ENCODE measurements at regions not wholly inside any gene's neighbourhood (a gene's known extent, or its start where the extent isn't known, plus 50 kb on each side); places are given as distances from the start of the nearest gene placed in this dataset.

- Histone ChIP-seq H3K9me3 (ENCODE audit: insufficient read depth, low read depth, low read length) (no peaks in the 10 kb centered on the region), H3K36me3 (ENCODE audit: insufficient read depth, low read depth, low read length) (no peaks in the 10 kb centered on the region), H3K4me3 (ENCODE audit: low read length) (no peak overlapping the region), H3K27ac (ENCODE audit: low read length) (no peak overlapping the region), H3K4me1 (ENCODE audit: insufficient read depth, low read length) (no peaks in the 10 kb centered on the region), H3K9ac (ENCODE audit: low read depth, low read length) (no peak overlapping the region), H3K27me3 (ENCODE audit: insufficient read depth, low read length) (no peaks in the 10 kb centered on the region)
These were observed 132.3 kb downstream of the CSNK2A3 start for GRCh38 chr11:11220786-11221185.

DNA sequence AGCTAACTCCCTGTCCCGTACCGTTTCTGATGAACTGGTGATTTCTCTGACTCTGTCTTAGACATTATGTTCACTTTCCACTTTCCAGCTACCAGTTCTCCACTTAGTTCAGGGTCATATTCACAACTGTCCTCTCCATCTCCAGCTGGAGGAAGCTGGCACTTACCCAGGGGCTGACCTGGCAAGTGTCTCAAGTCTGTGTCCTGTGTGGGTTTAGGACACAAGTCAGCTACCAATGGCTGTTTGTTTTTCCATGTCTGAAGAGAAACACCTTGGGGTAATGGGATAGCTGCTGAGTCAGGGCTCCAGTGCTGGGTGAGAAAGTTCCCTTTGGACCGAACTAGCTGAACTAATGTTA lies 134.4 kb downstream of the CSNK2A3 start:
- H3K4me3 ChIP-seq (ENCODE audit: low read length), result no peak overlapping the region

DNA sequence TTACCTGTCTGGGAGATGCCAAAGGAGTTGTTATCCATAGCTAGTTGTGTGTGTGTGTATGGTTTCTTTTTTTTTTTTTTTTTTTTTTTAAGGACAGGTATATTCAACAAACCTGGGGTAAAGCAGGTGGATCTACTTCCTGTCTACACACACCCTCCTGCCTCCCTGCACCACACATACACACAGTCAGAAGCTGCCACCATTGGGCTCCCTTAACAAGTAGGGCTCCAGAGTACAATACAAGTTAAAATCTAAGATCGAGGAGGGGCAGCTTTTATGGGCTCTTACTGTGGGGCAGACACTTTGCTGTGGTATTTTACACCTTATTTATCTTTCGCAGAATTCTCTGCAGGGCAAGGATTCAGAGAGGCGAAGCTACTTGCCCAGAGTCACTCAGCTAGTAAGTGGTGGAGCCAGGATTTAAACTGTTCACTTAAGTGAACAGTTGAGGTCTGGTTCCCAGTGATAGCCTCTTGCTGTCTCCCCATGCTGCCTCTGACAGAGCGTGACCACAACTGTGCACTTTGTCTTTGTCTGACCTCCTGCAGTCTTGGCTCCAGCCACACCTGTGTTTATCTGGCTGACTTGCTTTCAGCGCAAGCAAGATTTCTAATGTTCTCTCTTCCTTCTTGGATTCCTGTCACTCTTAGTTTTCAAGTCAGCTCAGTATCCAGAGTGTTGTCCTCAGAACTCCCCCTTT lies 135.0 kb downstream of the CSNK2A3 start:
- no peaks in the 10 kb centered on the region for H3K36me3 ChIP-seq (ENCODE audit: insufficient read depth, low read depth, low read length)
- no peaks in the 10 kb centered on the region for H3K27me3 ChIP-seq (ENCODE audit: insufficient read depth, low read length)
- no peak overlapping the region for H3K4me3 ChIP-seq (ENCODE audit: low read length)
- H3K9me3 ChIP-seq (ENCODE audit: insufficient read depth, low read depth, low read length), result no peaks in the 10 kb centered on the region
- H3K4me1 ChIP-seq (ENCODE audit: insufficient read depth, low read length), result no peaks in the 10 kb centered on the region
- no peak overlapping the region for H3K9ac ChIP-seq (ENCODE audit: low read depth, low read length)
- H3K27ac ChIP-seq (ENCODE audit: low read length), result no peak overlapping the region

More for the DNA sequence above, 134.4 kb downstream of the CSNK2A3 start:
- H3K27me3 ChIP-seq (ENCODE audit: insufficient read depth, low read length), result no peaks in the 10 kb centered on the region
- H3K36me3 ChIP-seq (ENCODE audit: insufficient read depth, low read depth, low read length), result no peaks in the 10 kb centered on the region
- no peak overlapping the region for H3K9ac ChIP-seq (ENCODE audit: low read depth, low read length)
- no peaks in the 10 kb centered on the region for H3K4me1 ChIP-seq (ENCODE audit: insufficient read depth, low read length)
- H3K27ac ChIP-seq (ENCODE audit: low read length), result no peak overlapping the region
- no peaks in the 10 kb centered on the region for H3K9me3 ChIP-seq (ENCODE audit: insufficient read depth, low read depth, low read length)

GRCh38 chr11:11217289-11217928 lies 135.6 kb downstream of the CSNK2A3 start:
- Histone ChIP-seq H3K4me3 (ENCODE audit: low read length) (no peak overlapping the region), H3K27me3 (ENCODE audit: insufficient read depth, low read length) (no peaks in the 10 kb centered on the region), H3K9ac (ENCODE audit: low read depth, low read length) (no peak overlapping the region), H3K4me1 (ENCODE audit: insufficient read depth, low read length) (no peaks in the 10 kb centered on the region), H3K36me3 (ENCODE audit: insufficient read depth, low read depth, low read length) (no peaks in the 10 kb centered on the region), H3K9me3 (ENCODE audit: insufficient read depth, low read depth, low read length) (no peaks in the 10 kb centered on the region), H3K27ac (ENCODE audit: low read length) (no peak overlapping the region)

GRCh38 chr11:11215944-11216343 lies 137.1 kb downstream of the CSNK2A3 start:
- no peaks in the 10 kb centered on the region for H3K9me3 ChIP-seq (ENCODE audit: insufficient read depth, low read depth, low read length)
- no peak overlapping the region for H3K9ac ChIP-seq (ENCODE audit: low read depth, low read length)
- H3K36me3 ChIP-seq (ENCODE audit: insufficient read depth, low read depth, low read length), result no peaks in the 10 kb centered on the region
- no peaks in the 10 kb centered on the region for H3K4me1 ChIP-seq (ENCODE audit: insufficient read depth, low read length)
- H3K4me3 ChIP-seq (ENCODE audit: low read length), result no peak overlapping the region
- no peak overlapping the region for H3K27ac ChIP-seq (ENCODE audit: low read length)
- H3K27me3 ChIP-seq (ENCODE audit: insufficient read depth, low read length), result no peaks in the 10 kb centered on the region

DNA sequence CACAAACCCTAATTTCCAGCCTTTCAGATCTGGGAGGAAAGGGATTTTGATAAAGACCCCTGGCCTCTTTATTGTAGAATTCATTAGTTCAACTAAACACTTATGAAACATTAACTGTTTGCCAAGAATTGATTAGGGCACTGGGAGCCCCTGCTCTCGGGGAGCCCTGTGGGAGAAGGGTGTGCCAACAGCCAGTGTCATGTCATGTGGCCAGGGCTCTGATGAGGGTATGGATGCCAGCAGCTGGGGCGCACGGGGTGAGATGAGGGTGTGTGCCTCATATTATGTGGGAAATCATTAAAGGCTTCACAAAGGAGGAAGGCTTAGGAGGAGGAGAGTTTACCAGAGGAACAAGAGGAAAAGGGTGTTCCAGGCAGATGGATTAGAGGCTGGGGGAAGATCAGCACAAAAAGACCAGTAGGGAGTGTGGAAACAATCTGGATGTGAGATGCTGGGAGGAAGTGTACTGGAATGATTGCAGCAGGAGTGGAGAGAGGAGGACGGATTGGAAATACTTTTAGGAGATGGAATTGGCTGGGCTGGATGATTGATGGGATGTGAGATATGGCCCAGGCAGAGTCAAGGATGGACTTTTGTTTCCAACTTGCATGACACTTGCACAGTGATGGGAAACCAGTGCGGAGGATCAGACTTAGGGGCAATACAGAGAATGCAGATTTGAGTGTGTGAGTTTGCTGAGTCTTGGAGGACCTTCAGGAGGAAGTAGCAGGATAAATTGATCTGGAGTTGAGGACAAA lies 137.8 kb downstream of the CSNK2A3 start:
- Histone ChIP-seq H3K27me3 (ENCODE audit: insufficient read depth, low read length) (no peaks in the 10 kb centered on the region), H3K9me3 (ENCODE audit: insufficient read depth, low read depth, low read length) (no peaks in the 10 kb centered on the region), H3K9ac (ENCODE audit: low read depth, low read length) (no peak overlapping the region), H3K4me1 (ENCODE audit: insufficient read depth, low read length) (no peaks in the 10 kb centered on the region), H3K36me3 (ENCODE audit: insufficient read depth, low read depth, low read length) (no peaks in the 10 kb centered on the region), H3K4me3 (ENCODE audit: low read length) (no peak overlapping the region), H3K27ac (ENCODE audit: low read length) (no peak overlapping the region)

GRCh38 chr11:11213117-11213516 lies 139.9 kb downstream of the CSNK2A3 start:
- no peak overlapping the region for H3K27ac ChIP-seq (ENCODE audit: low read length)
- H3K36me3 ChIP-seq (ENCODE audit: insufficient read depth, low read depth, low read length), result no peaks in the 10 kb centered on the region

GRCh38 chr11:11211888-11212287 lies 141.2 kb downstream of the CSNK2A3 start:
- Histone ChIP-seq H3K27me3 (ENCODE audit: insufficient read depth, low read length) (no peaks in the 10 kb centered on the region), H3K4me3 (ENCODE audit: low read length) (no peak overlapping the region), H3K27ac (ENCODE audit: low read length) (no peak overlapping the region), H3K4me1 (ENCODE audit: insufficient read depth, low read length) (no peaks in the 10 kb centered on the region), H3K9ac (ENCODE audit: low read depth, low read length) (no peak overlapping the region), H3K9me3 (ENCODE audit: insufficient read depth, low read depth, low read length) (no peaks in the 10 kb centered on the region), H3K36me3 (ENCODE audit: insufficient read depth, low read depth, low read length) (no peaks in the 10 kb centered on the region)

More at GRCh38 chr11:11213117-11213516, 139.9 kb downstream of the CSNK2A3 start:
- H3K9me3 ChIP-seq (ENCODE audit: insufficient read depth, low read depth, low read length), result no peaks in the 10 kb centered on the region
- no peaks in the 10 kb centered on the region for H3K4me1 ChIP-seq (ENCODE audit: insufficient read depth, low read length)
- no peak overlapping the region for H3K9ac ChIP-seq (ENCODE audit: low read depth, low read length)
- no peak overlapping the region for H3K4me3 ChIP-seq (ENCODE audit: low read length)
- H3K27me3 ChIP-seq (ENCODE audit: insufficient read depth, low read length), result no peaks in the 10 kb centered on the region

GRCh38 chr11:11211186-11211585 lies 141.9 kb downstream of the CSNK2A3 start:
- Histone ChIP-seq H3K36me3 (ENCODE audit: insufficient read depth, low read depth, low read length) (no peaks in the 10 kb centered on the region), H3K9ac (ENCODE audit: low read depth, low read length) (no peak overlapping the region), H3K27ac (ENCODE audit: low read length) (no peak overlapping the region), H3K4me3 (ENCODE audit: low read length) (no peak overlapping the region), H3K9me3 (ENCODE audit: insufficient read depth, low read depth, low read length) (no peaks in the 10 kb centered on the region), H3K27me3 (ENCODE audit: insufficient read depth, low read length) (no peaks in the 10 kb centered on the region), H3K4me1 (ENCODE audit: insufficient read depth, low read length) (no peaks in the 10 kb centered on the region)

DNA sequence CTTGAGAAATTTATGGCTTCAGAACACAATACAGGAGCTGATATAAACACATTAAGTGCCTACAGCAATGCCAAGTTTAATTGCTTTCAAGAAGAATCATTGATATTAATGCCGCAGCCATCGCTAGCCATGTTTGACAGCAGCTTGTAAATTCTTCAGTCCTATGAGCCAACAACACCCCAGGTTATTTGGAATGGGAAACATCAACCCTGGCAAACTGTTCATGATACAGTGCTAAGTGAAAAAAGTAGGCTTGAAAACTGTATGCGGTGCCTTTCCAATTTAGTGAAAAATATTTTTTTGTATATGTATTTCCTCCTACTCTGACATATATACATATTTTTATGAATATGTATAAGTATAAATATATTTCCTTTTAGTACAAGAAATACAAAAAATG lies 142.6 kb downstream of the CSNK2A3 start:
- no peak overlapping the region for H3K9ac ChIP-seq (ENCODE audit: low read depth, low read length)
- H3K27me3 ChIP-seq (ENCODE audit: insufficient read depth, low read length), result no peaks in the 10 kb centered on the region
- H3K9me3 ChIP-seq (ENCODE audit: insufficient read depth, low read depth, low read length), result no peaks in the 10 kb centered on the region
- no peak overlapping the region for H3K27ac ChIP-seq (ENCODE audit: low read length)
- H3K4me3 ChIP-seq (ENCODE audit: low read length), result no peak overlapping the region
- H3K36me3 ChIP-seq (ENCODE audit: insufficient read depth, low read depth, low read length), result no peaks in the 10 kb centered on the region
- no peaks in the 10 kb centered on the region for H3K4me1 ChIP-seq (ENCODE audit: insufficient read depth, low read length)

GRCh38 chr11:11209967-11210366 lies 143.1 kb downstream of the CSNK2A3 start:
- no peaks in the 10 kb centered on the region for H3K36me3 ChIP-seq (ENCODE audit: insufficient read depth, low read depth, low read length)
- no peaks in the 10 kb centered on the region for H3K4me1 ChIP-seq (ENCODE audit: insufficient read depth, low read length)
- H3K9me3 ChIP-seq (ENCODE audit: insufficient read depth, low read depth, low read length), result no peaks in the 10 kb centered on the region
- H3K27me3 ChIP-seq (ENCODE audit: insufficient read depth, low read length), result no peaks in the 10 kb centered on the region
- H3K27ac ChIP-seq (ENCODE audit: low read length), result no peak overlapping the region
- H3K9ac ChIP-seq (ENCODE audit: low read depth, low read length), result no peak overlapping the region
- H3K4me3 ChIP-seq (ENCODE audit: low read length), result no peak overlapping the region

DNA sequence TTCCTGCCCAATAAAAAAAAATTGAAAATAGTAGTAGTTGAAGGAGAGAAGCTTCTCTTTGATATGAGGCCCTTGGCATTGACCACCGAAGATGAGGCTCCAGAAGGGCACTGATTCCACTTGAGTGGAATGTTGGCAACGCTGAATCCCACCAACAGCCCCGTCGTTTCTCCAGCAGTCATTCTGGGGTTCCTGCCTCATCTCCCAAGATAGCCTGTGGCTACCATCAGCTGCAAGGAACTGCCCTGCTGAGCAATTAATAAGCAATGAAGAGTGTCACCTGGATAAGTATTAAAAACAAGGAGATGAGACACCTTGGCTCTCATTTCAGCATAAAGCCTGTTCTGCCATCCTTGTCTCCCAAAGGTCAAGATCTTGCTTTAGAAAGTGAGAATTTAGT lies 144.1 kb downstream of the CSNK2A3 start:
- H3K27me3 ChIP-seq (ENCODE audit: insufficient read depth, low read length), result no peaks in the 10 kb centered on the region

More for the DNA sequence above, 144.1 kb downstream of the CSNK2A3 start:
- Histone ChIP-seq H3K27ac (ENCODE audit: low read length) (no peak overlapping the region), H3K9ac (ENCODE audit: low read depth, low read length) (no peak overlapping the region), H3K4me3 (ENCODE audit: low read length) (no peak overlapping the region), H3K36me3 (ENCODE audit: insufficient read depth, low read depth, low read length) (no peaks in the 10 kb centered on the region), H3K4me1 (ENCODE audit: insufficient read depth, low read length) (no peaks in the 10 kb centered on the region), H3K9me3 (ENCODE audit: insufficient read depth, low read depth, low read length) (no peaks in the 10 kb centered on the region)

Data from iPS-20b (cell line).